Sigmoid colon (tissue), 6 donors: ENCODE measurements at regions not wholly inside any gene's neighbourhood (a gene's known extent, or its start where the extent isn't known, plus 50 kb on each side); places are given as distances from the start of the nearest gene placed in this dataset.

ENCODE experiments used
- DNase-seq: peaks from one replicate; pipeline ENCODE4 v3.0.0-alpha.2; 2019
- H3K27ac ChIP-seq, 4 donors: fragments of 200-600 bp; sonication (generic); one replicate each; pipeline ENCODE4 v1.5.1; 2016 to 2019; ENCODE audit warnings: mild to moderate bottlenecking in 1 of 4
- H3K27me3 ChIP-seq, 3 donors: fragments of 200-600 bp; sonication (generic); one replicate each; pipeline ENCODE4 v1.5.1; 2019; ENCODE audit warnings: mild to moderate bottlenecking in 1 of 3
- H3K36me3 ChIP-seq, 4 donors: fragments of 200-600 bp; sonication (generic); one replicate each; pipeline ENCODE4 v1.5.1; 2016 to 2019
- H3K4me1 ChIP-seq, 4 donors: fragments of 200-600 bp; sonication (generic); one replicate each; pipeline ENCODE4 v1.5.1; 2017 to 2019
- H3K4me3 ChIP-seq, 4 donors: fragments of 200-600 bp; sonication (generic); one replicate each; pipeline ENCODE4 v1.5.1; 2017 to 2019; ENCODE audit warnings: mild to moderate bottlenecking in 2 of 4, moderate library complexity in 1 of 4
- H3K9me3 ChIP-seq, 4 donors: fragments of 200-600 bp in 3 of 4; sonication (generic) in 3 of 4; one replicate each; pipeline versions ENCODE4 v1.5.1 to v1.6.1; 2013 to 2019
- EP300 ChIP-seq, 4 donors: sonication (generic); formaldehyde crosslinking; IDR thresholded peaks; one replicate each; pipeline ENCODE4 v1.6.1; 2017; ENCODE audit warnings: antibody characterized with exemption in 4 of 4
- POLR2A ChIP-seq, 2 donors: fragments of 450-650 bp; IDR thresholded peaks; one replicate each; pipeline ENCODE4 v1.6.1; 2016; ENCODE audit warnings: antibody characterized with exemption in 2 of 2, mild to moderate bottlenecking in 2 of 2, moderate library complexity in 2 of 2
- POLR2AphosphoS5 ChIP-seq, 4 donors: sonication (generic); formaldehyde crosslinking; IDR thresholded peaks; one replicate each; pipeline ENCODE4 v1.6.1; 2017; ENCODE audit warnings: antibody characterized with exemption in 4 of 4
- WGBS, 2 donors: extraction: QIAGEN DNeasy Blood & Tissue Kit; methylation state at CpG; one replicate each; pipeline ENCODE4 v1.1.7; 2013; 5-methylcytosine and 5-hydroxymethylcytosine counted together
- intact Hi-C: fragments of 100-400 bp; cut with DNase I; formaldehyde crosslinking; loops from one replicate; pipeline ENCODE4 v1.15.1; 2023
- TF ChIP-seq, protein P1 (sequence below), 4 experiments: fragments of 450-650 bp in 3 of 4; fragments of 200-600 bp in 1 of 4; IDR thresholded peaks; one replicate each; pipeline ENCODE4 v1.5.1; 2016 to 2019; ENCODE audit warnings: antibody characterized with exemption in 4 of 4, mild to moderate bottlenecking in 3 of 4, moderate library complexity in 2 of 4
- donor health status: healthy with polysubstance abuse.
- donor health status: healthy.

GRCh38 chr10:88170628-88171027, 307.2 kb downstream of the PTEN start:
- no peaks in the 10 kb centered on the region for H3K9me3 ChIP-seq
- 94 to 98% methylated on average over 1 of the region's 1 CpG for whole genome bisulfite sequencing, 2 donors
- H3K4me3 ChIP-seq: no peak overlapping the region
- no peaks in the 10 kb centered on the region for H3K4me1 ChIP-seq
- intact Hi-C loops: no loop called here
- TF ChIP-seq, protein P1, sequence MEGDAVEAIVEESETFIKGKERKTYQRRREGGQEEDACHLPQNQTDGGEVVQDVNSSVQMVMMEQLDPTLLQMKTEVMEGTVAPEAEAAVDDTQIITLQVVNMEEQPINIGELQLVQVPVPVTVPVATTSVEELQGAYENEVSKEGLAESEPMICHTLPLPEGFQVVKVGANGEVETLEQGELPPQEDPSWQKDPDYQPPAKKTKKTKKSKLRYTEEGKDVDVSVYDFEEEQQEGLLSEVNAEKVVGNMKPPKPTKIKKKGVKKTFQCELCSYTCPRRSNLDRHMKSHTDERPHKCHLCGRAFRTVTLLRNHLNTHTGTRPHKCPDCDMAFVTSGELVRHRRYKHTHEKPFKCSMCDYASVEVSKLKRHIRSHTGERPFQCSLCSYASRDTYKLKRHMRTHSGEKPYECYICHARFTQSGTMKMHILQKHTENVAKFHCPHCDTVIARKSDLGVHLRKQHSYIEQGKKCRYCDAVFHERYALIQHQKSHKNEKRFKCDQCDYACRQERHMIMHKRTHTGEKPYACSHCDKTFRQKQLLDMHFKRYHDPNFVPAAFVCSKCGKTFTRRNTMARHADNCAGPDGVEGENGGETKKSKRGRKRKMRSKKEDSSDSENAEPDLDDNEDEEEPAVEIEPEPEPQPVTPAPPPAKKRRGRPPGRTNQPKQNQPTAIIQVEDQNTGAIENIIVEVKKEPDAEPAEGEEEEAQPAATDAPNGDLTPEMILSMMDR (IDR thresholded peaks at IDR 0.05): no peak
- no peak for TF ChIP-seq POLR2A (IDR thresholded peaks at IDR 0.05)
- TF ChIP-seq EP300 (IDR thresholded peaks at IDR 0.05): no peak
- no peak for TF ChIP-seq POLR2AphosphoS5 (IDR thresholded peaks at IDR 0.05)
- DNase-seq: no peak
- no peak overlapping the region for H3K27ac ChIP-seq
- no peaks in the 10 kb centered on the region for H3K36me3 ChIP-seq
- H3K27me3 ChIP-seq: no peaks in the 10 kb centered on the region

- DNase-seq: no peak
- Histone ChIP-seq H3K4me3 (no peak overlapping the region), H3K27ac (no peak overlapping the region), H3K36me3 (no peaks in the 10 kb centered on the region), H3K27me3 (no peaks in the 10 kb centered on the region), H3K9me3 (no peaks in the 10 kb centered on the region), H3K4me1 (no peaks in the 10 kb centered on the region)
- intact Hi-C loops: no loop called here
- TF ChIP-seq EP300 (IDR thresholded peaks at IDR 0.05): no peak
- TF ChIP-seq POLR2AphosphoS5 (IDR thresholded peaks at IDR 0.05): no peak
- TF ChIP-seq, protein P1 (IDR thresholded peaks at IDR 0.05): no peak
- no peak for TF ChIP-seq POLR2A (IDR thresholded peaks at IDR 0.05)
- WGBS, 2 donors: 74% methylated on average over 1 of the region's 1 CpG
Measured at GRCh38 chr10:88172159-88172558, 308.7 kb downstream of the PTEN start.

GRCh38 chr10:88174391-88174790, 311.0 kb downstream of the PTEN start:
- WGBS, 2 donors: 97 to 98% methylated on average over 5 of the region's 5 CpGs
- Histone ChIP-seq H3K27ac (no peak overlapping the region), H3K4me1 (no peaks in the 10 kb centered on the region), H3K9me3 (no peaks in the 10 kb centered on the region), H3K36me3 (no peaks in the 10 kb centered on the region), H3K4me3 (no peak overlapping the region), H3K27me3 (no peaks in the 10 kb centered on the region)
- intact Hi-C loops: no loop called here
- no peak for DNase-seq
- TF ChIP-seq EP300 (IDR thresholded peaks at IDR 0.05) (no peak), POLR2AphosphoS5 (IDR thresholded peaks at IDR 0.05) (no peak), POLR2A (IDR thresholded peaks at IDR 0.05) (no peak)
- TF ChIP-seq, protein P1 (IDR thresholded peaks at IDR 0.05): no peak

- Histone ChIP-seq H3K4me3 (no peak overlapping the region), H3K27ac (no peak overlapping the region), H3K4me1 (no peaks in the 10 kb centered on the region), H3K9me3 (no peaks in the 10 kb centered on the region), H3K36me3 (no peaks in the 10 kb centered on the region), H3K27me3 (no peaks in the 10 kb centered on the region)
- TF ChIP-seq, protein P1 (IDR thresholded peaks at IDR 0.05): no peak
- TF ChIP-seq EP300 (IDR thresholded peaks at IDR 0.05): no peak
- TF ChIP-seq POLR2AphosphoS5 (IDR thresholded peaks at IDR 0.05): no peak
- no peak for TF ChIP-seq POLR2A (IDR thresholded peaks at IDR 0.05)
- DNase-seq: no peak
- intact Hi-C loops: no loop called here
Measured at GRCh38 chr10:88178758-88179157, 315.3 kb downstream of the PTEN start.

GRCh38 chr10:88179831-88180230, 316.4 kb downstream of the PTEN start:
- H3K9me3 ChIP-seq: no peaks in the 10 kb centered on the region
- H3K4me1 ChIP-seq: peaks cover 0 to 5% (median 0%) of the 10 kb centered on the region in 4 donors
- H3K27ac ChIP-seq: no peak overlapping the region
- no peak overlapping the region for H3K4me3 ChIP-seq
- intact Hi-C loops: no loop called here
- H3K27me3 ChIP-seq: no peaks in the 10 kb centered on the region
- no peak for DNase-seq
- no peaks in the 10 kb centered on the region for H3K36me3 ChIP-seq
- TF ChIP-seq, protein P1 (IDR thresholded peaks at IDR 0.05): no peak
- 90 to 92% methylated on average over 3 of the region's 3 CpGs for WGBS, 2 donors
